Naive thymus-derived CD8-positive, alpha-beta T cell (primary cell): ENCODE measurements at regions not wholly inside any gene's neighbourhood (a gene's known extent, or its start where the extent isn't known, plus 50 kb on each side); places are given as distances from the start of the nearest gene placed in this dataset.
"Not testable (repeated sequence)": the region's sequence is repeated elsewhere in the genome, so short reads cannot be mapped to it uniquely, and the experiment has no call there.

Source experiments
- ATAC-seq, 2 donors: fragments of 150-1000 bp; cut with Tn5 transposase in 1 of 2; sonication (Bioruptor Pico), chemical (Tn5 transposase) in 1 of 2; 1 replicate in 1 of 2; 2 replicates in 1 of 2; pipeline ENCODE4 v1.10.0; 2021; ENCODE audit warnings: mild to moderate bottlenecking in 2 of 2, moderate library complexity in 2 of 2
- POLR2A ChIA-PET: fragments of 350-600 bp; sonication (Branson Sonifier 250); formaldehyde crosslinking; loops from one replicate; lab custom pipeline; 2021; ENCODE audit warnings: antibody characterized with exemption; lab: Charles Lee
- DNase-seq, 10 donors: peaks; one replicate each; pipeline versions ENCODE4 v3.0.0 to v3.0.0-alpha.2; 2020 to 2022
- H3K27ac Mint-ChIP-seq, 10 donors: one replicate each; pipeline ENCODE4 v1.8.0; 2020 to 2022; ENCODE audit warnings: mild to moderate bottlenecking in 10 of 10, mixed read lengths in 10 of 10, moderate library complexity in 4 of 10, inconsistent platforms in 1 of 10
- H3K27me3 Mint-ChIP-seq, 5 donors: one replicate each; pipeline ENCODE4 v1.8.0; 2021 to 2022; ENCODE audit warnings: mixed read lengths in 5 of 5
- H3K36me3 Mint-ChIP-seq, 3 donors: one replicate each; pipeline ENCODE4 v1.8.0; 2020 to 2022; ENCODE audit warnings: mixed read lengths in 3 of 3, mild to moderate bottlenecking in 2 of 3, inconsistent platforms in 1 of 3
- H3K4me1 Mint-ChIP-seq, 4 donors: one replicate each; pipeline ENCODE4 v1.8.0; 2021 to 2022; ENCODE audit warnings: mixed read lengths in 4 of 4
- H3K4me3 Mint-ChIP-seq, 10 donors: one replicate each; pipeline ENCODE4 v1.8.0; 2020 to 2022; ENCODE audit warnings: mild to moderate bottlenecking in 10 of 10, mixed read lengths in 10 of 10, moderate library complexity in 6 of 10, inconsistent platforms in 1 of 10
- H3K9me3 Mint-ChIP-seq, 9 donors: one replicate each; pipeline ENCODE4 v1.8.0; 2020 to 2022; ENCODE audit warnings: mixed read lengths in 9 of 9, mild to moderate bottlenecking in 3 of 9, inconsistent platforms in 1 of 9, moderate library complexity in 1 of 9

DNA sequence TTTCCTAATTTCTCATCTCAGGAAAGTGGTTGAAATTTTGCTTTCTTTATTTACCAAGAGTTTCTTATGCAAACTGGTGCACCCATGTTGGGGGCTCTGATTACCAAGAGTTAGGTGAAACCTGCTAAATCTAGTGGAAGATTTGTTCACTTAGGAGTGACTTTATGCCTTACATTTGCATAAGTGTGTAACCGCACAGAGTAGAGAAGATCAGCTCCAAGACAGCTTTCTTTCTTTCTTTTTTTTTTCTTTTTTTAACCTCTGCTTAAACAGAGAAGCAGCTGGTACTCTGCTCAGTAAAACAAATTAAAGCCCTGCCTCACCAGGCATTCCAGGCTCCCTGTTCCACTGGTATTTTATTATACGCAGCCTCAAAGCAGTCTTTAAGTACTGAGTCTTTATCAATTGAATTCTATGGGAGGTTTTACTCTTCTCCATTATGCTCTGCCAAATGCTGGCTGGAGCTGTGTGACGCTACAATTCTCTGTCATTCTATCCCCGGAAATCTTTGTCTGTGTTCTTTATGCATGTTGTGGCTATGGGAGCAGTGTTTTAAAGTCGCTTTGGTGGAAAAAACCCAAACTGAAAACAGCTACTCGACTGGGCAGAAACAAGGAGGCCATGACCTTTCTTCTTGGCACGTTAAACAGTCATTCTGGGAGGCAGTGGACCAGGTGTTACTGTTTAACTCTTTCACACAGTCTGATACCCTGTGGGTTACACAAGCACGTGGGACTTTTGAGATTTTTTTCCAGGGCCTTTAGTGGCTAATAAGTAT, 55.2 kb upstream of the GBE1 start:
- Mint-ChIP-seq H3K9me3 (peaks cover 0 to 15% (median 6%) of the 10 kb centered on the region in 9 donors), H3K4me1 (peaks cover 0 to 18% (median 4%) of the 10 kb centered on the region in 4 donors), H3K27me3 (peaks cover 0 to 6% (median 3%) of the 10 kb centered on the region in 5 donors), H3K27ac (no peak overlapping the region), H3K36me3 (peaks cover 0 to 4% (median 0%) of the 10 kb centered on the region in 3 donors), H3K4me3 (no peak overlapping the region)
- no peak for DNase-seq
- POLR2A ChIA-PET: interaction anchor here (0.6 kb wide), 1 partner anchor 160 kb away, joined by 4 read pairs; no protein-coding TSS in a partner anchor
- ATAC-seq: no peak

DNA sequence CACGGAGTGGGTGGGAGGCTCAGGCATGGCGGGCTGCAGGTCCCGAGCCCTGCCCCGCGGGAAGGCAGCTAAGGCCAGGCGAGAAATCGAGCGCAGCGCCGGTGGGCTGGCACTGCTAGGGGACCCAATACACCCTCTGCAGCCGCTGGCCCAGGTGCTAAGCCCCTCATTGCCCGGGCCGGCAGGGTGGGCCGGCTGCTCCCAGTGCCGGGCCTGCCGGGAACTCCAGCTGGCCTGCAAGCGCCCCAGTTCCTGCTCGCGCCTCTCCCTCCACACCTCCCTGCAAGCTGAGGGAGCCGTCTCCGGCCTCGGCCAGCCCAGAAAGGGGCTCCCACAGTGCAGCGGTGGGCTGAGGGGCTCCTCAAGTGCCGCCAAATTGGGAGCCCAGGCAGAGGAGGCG, 50.7 kb upstream of the GBE1 start:
- H3K27me3 Mint-ChIP-seq, H3K27ac Mint-ChIP-seq, H3K4me3 Mint-ChIP-seq, H3K4me1 Mint-ChIP-seq, H3K9me3 Mint-ChIP-seq, POLR2A ChIA-PET, H3K36me3 Mint-ChIP-seq, ATAC-seq: not testable (repeated sequence)
- peak in 1 of 10 donors; percentile 58 for DNase-seq
